ENCODE measurements at regions not wholly inside any gene's neighbourhood (a gene's known extent, or its start where the extent isn't known, plus 50 kb on each side); places are given as distances from the start of the nearest gene placed in this dataset.

DNA sequence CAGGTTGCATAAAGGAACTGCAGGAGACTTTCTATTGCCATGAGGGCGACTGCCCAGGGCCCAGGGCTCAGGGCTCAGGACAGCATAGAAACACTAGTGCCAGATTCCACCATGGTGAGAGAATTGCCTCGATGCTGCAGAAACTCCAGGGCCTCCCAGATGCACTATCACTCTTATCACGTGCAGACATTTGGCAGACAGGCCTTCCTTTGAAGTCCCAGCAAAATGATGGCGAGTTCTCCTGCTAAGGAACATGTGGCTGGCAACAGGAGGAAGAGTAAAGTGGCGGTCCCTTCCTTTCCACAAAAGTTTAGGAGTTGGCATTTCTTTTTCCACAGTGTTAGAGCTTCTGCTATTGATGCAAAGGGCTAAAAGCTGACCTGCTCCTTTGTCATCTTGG, 214.0 kb upstream of the LNX1 start:
- no peak for TF ChIP-seq POLR2AphosphoS5 (IDR thresholded peaks at IDR 0.05; ENCODE audit: low read depth)
- TF ChIP-seq CTCF (IDR thresholded peaks at IDR 0.05; ENCODE audit: insufficient read depth, low read length) = no peak
- TF ChIP-seq, protein P1, sequence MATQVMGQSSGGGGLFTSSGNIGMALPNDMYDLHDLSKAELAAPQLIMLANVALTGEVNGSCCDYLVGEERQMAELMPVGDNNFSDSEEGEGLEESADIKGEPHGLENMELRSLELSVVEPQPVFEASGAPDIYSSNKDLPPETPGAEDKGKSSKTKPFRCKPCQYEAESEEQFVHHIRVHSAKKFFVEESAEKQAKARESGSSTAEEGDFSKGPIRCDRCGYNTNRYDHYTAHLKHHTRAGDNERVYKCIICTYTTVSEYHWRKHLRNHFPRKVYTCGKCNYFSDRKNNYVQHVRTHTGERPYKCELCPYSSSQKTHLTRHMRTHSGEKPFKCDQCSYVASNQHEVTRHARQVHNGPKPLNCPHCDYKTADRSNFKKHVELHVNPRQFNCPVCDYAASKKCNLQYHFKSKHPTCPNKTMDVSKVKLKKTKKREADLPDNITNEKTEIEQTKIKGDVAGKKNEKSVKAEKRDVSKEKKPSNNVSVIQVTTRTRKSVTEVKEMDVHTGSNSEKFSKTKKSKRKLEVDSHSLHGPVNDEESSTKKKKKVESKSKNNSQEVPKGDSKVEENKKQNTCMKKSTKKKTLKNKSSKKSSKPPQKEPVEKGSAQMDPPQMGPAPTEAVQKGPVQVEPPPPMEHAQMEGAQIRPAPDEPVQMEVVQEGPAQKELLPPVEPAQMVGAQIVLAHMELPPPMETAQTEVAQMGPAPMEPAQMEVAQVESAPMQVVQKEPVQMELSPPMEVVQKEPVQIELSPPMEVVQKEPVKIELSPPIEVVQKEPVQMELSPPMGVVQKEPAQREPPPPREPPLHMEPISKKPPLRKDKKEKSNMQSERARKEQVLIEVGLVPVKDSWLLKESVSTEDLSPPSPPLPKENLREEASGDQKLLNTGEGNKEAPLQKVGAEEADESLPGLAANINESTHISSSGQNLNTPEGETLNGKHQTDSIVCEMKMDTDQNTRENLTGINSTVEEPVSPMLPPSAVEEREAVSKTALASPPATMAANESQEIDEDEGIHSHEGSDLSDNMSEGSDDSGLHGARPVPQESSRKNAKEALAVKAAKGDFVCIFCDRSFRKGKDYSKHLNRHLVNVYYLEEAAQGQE (IDR thresholded peaks at IDR 0.05; ENCODE audit: insufficient replicate concordance, low read depth) = no peak
- TF ChIP-seq GABPA (IDR thresholded peaks at IDR 0.05; ENCODE audit: low read depth) = no peak
- TF ChIP-seq SPI1 (IDR thresholded peaks at IDR 0.05; ENCODE audit: borderline replicate concordance, low read depth) = no peak
